SU-DHL-6 (cell line): ENCODE measurements at regions not wholly inside any gene's neighbourhood (a gene's known extent, or its start where the extent isn't known, plus 50 kb on each side); places are given as distances from the start of the nearest gene placed in this dataset.

Experiments used
- H2AFZ ChIP-seq: fragments of 200-600 bp; sonication (generic); 2 replicates; pipeline ENCODE4 v1.6.1; 2014; ENCODE audit warnings: low read depth, mild to moderate bottlenecking, moderate library complexity, mixed read lengths, antibody characterized with exemption, low read length; ENCODE audit not compliant: severe bottlenecking
- H3F3A ChIP-seq: fragments of 200-600 bp; shearing (Covaris generic); 2 replicates; pipeline ENCODE4 v1.6.0; 2016; ENCODE audit warnings: antibody characterized with exemption, mild to moderate bottlenecking; ENCODE audit not compliant: insufficient read depth
- H3K27ac ChIP-seq: fragments of 200-600 bp; sonication (generic); 2 replicates; pipeline ENCODE4 v1.5.1; 2016; ENCODE audit warnings: low read depth, mild to moderate bottlenecking, low read length, moderate library complexity, mixed read lengths
- H3K27me3 ChIP-seq: fragments of 200-600 bp; sonication (generic), shearing (Covaris generic); 2 replicates; pipeline ENCODE4 v1.6.0; 2014; ENCODE audit warnings: mild to moderate bottlenecking, low read length
- H3K36me3 ChIP-seq: fragments of 200-600 bp; sonication (generic); 2 replicates; pipeline ENCODE4 v1.6.1; 2014; ENCODE audit warnings: mild to moderate bottlenecking, low read length, mixed read lengths
- H3K4me2 ChIP-seq: fragments of 300-600, 200-600 bp; shearing (Covaris generic), sonication (generic); 2 replicates; pipeline ENCODE4 v1.6.0; 2014; ENCODE audit warnings: low read length, low read depth, mild to moderate bottlenecking; ENCODE audit not compliant: poor library complexity, severe bottlenecking
- H3K4me3 ChIP-seq: fragments of 200-600 bp; sonication (generic); 2 replicates; pipeline ENCODE4 v1.5.1; 2014; ENCODE audit warnings: antibody characterized with exemption, low read length, mild to moderate bottlenecking, mixed read lengths; ENCODE audit not compliant: insufficient read depth, poor library complexity, severe bottlenecking
- H3K79me2 ChIP-seq: fragments of 200-600 bp; sonication (generic); 2 replicates; pipeline ENCODE4 v1.6.1; 2014; ENCODE audit warnings: mild to moderate bottlenecking, low read length, moderate library complexity; ENCODE audit not compliant: insufficient read depth
- H3K9ac ChIP-seq: fragments of 200-600 bp; sonication (generic); 2 replicates; pipeline ENCODE4 v1.7.0; 2014; ENCODE audit warnings: mild to moderate bottlenecking, low read length
- H3K9me2 ChIP-seq: fragments of 200-600 bp; sonication (generic); replicated peaks from 2 replicates; pipeline ENCODE4 v1.6.1; 2014; ENCODE audit warnings: low read length; ENCODE audit not compliant: insufficient read depth
- H3K9me3 ChIP-seq: fragments of 200-600 bp; sonication (generic); 2 replicates; pipeline ENCODE4 v1.6.1; 2014; ENCODE audit warnings: low read length, mixed read lengths; ENCODE audit not compliant: insufficient read depth
- H4K20me1 ChIP-seq: fragments of 200-600 bp; sonication (generic); 2 replicates; pipeline ENCODE4 v1.6.1; 2014; ENCODE audit warnings: low read depth, mild to moderate bottlenecking, antibody characterized with exemption, low read length, moderate library complexity, mixed read lengths
- EZH2phosphoT487 ChIP-seq: fragments of 200-600 bp; sonication (generic), shearing (Covaris generic); conservative IDR thresholded peaks from 2 replicates; pipeline ENCODE4 v1.6.1; 2018; ENCODE audit warnings: mild to moderate bottlenecking, antibody characterized with exemption, low read length, moderate library complexity, mixed read lengths
- TF ChIP-seq, protein P1 (sequence below): fragments of 200-600 bp; sonication (generic); IDR thresholded peaks from one replicate; pipeline ENCODE4 v1.5.1; 2017; ENCODE audit warnings: antibody characterized with exemption, mild to moderate bottlenecking, low read length, moderate library complexity; ENCODE audit not compliant: insufficient read depth, poor library complexity, severe bottlenecking

DNA sequence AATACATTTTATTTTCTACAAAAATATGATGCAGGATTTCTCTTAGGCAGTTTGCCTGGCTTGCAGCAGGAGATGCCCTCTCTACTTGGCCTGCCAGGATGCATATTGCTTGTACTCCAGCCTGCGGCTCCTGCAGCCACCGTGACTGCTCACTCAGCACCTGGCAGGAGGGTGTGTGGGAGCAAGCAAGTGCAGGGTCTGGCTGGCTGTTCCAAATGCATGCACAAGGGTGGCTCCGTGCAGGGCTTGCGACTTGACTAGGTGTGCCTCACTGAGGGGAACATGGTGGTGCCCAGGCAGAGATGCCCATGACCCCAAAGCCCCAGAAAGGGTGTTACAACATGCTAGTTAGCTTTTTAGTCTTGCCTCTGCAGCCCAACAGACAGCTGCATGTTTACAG lies 1240.2 kb upstream of the ALCAM start:
- Histone ChIP-seq H3K9me3 (no peaks in the 10 kb centered on the region), H4K20me1 (no peaks in the 10 kb centered on the region), H3K27ac (no peak overlapping the region), H3K79me2 (no peaks in the 10 kb centered on the region), H3K9me2 (no peaks in the 10 kb centered on the region), H3K4me3 (no peak overlapping the region), H3K4me2 (no peak overlapping the region), H3F3A (no peaks in the 10 kb centered on the region), H3K27me3 (no peaks in the 10 kb centered on the region), H3K36me3 (no peaks in the 10 kb centered on the region), H3K9ac (no peak overlapping the region), H2AFZ (no peak overlapping the region)
- TF ChIP-seq EZH2phosphoT487, result no peak
- TF ChIP-seq, protein P1, sequence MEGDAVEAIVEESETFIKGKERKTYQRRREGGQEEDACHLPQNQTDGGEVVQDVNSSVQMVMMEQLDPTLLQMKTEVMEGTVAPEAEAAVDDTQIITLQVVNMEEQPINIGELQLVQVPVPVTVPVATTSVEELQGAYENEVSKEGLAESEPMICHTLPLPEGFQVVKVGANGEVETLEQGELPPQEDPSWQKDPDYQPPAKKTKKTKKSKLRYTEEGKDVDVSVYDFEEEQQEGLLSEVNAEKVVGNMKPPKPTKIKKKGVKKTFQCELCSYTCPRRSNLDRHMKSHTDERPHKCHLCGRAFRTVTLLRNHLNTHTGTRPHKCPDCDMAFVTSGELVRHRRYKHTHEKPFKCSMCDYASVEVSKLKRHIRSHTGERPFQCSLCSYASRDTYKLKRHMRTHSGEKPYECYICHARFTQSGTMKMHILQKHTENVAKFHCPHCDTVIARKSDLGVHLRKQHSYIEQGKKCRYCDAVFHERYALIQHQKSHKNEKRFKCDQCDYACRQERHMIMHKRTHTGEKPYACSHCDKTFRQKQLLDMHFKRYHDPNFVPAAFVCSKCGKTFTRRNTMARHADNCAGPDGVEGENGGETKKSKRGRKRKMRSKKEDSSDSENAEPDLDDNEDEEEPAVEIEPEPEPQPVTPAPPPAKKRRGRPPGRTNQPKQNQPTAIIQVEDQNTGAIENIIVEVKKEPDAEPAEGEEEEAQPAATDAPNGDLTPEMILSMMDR, result no peak

- TF ChIP-seq, protein P1, result no peak
- TF ChIP-seq EZH2phosphoT487, result no peak
- H3K9me2 ChIP-seq, result no peaks in the 10 kb centered on the region
- no peak overlapping the region for H3K4me2 ChIP-seq
- H3K9ac ChIP-seq, result no peak overlapping the region
- H3K27ac ChIP-seq, result no peak overlapping the region
- H3K27me3 ChIP-seq, result no peaks in the 10 kb centered on the region
- no peaks in the 10 kb centered on the region for H3F3A ChIP-seq
- no peaks in the 10 kb centered on the region for H3K36me3 ChIP-seq
- H4K20me1 ChIP-seq, result no peaks in the 10 kb centered on the region
- H3K79me2 ChIP-seq, result no peaks in the 10 kb centered on the region
- no peak overlapping the region for H3K4me3 ChIP-seq
- H3K9me3 ChIP-seq, result no peaks in the 10 kb centered on the region
- no peak overlapping the region for H2AFZ ChIP-seq
These were observed 1239.7 kb upstream of the ALCAM start for GRCh38 chr3:104126864-104127553.

DNA sequence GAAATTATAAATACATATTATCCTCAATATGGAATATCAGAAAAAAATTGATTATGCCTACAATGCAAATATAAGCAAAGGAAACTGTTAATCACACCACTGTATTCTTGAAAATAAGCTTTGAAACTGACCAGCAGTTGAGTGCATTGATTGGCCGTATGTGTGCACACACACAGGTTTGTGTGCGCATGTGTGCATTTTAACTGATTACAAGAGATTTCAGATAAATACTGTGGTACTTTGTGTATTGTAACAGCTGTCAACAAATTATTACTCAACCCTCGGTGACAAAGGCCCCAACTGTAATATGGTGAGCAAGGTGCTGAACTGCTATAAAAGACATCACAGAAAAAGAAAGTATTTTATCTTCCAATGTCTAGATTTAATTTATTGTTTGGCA lies 1238.9 kb upstream of the ALCAM start:
- H3K27me3 ChIP-seq, result no peaks in the 10 kb centered on the region
- H3K9ac ChIP-seq, result no peak overlapping the region
- no peak overlapping the region for H3K4me3 ChIP-seq
- H2AFZ ChIP-seq, result no peak overlapping the region
- no peaks in the 10 kb centered on the region for H3K79me2 ChIP-seq
- H3K4me2 ChIP-seq, result no peak overlapping the region
- no peaks in the 10 kb centered on the region for H3K9me3 ChIP-seq
- H3K9me2 ChIP-seq, result no peaks in the 10 kb centered on the region
- no peaks in the 10 kb centered on the region for H3K36me3 ChIP-seq
- no peak overlapping the region for H3K27ac ChIP-seq
- H4K20me1 ChIP-seq, result no peaks in the 10 kb centered on the region
- TF ChIP-seq EZH2phosphoT487, result no peak
- TF ChIP-seq, protein P1, result no peak
- H3F3A ChIP-seq, result no peaks in the 10 kb centered on the region
